Gastrocnemius medialis (tissue), 4 donors: ENCODE measurements at regions not wholly inside any gene's neighbourhood (a gene's known extent, or its start where the extent isn't known, plus 50 kb on each side); places are given as distances from the start of the nearest gene placed in this dataset.

ENCODE experiments used
- ATAC-seq, 2 donors: fragments of 150-250 bp; one replicate each; pipeline ENCODE4 v1.9.1; 2016
- DNase-seq, 2 donors: peaks; one replicate each; pipeline ENCODE4 v3.0.0-alpha.2; 2019
- H3K27ac ChIP-seq, 4 donors: fragments of 200-600 bp; sonication (generic); 1 replicate in 1 of 4; 2 replicates in 3 of 4; pipeline ENCODE4 v1.5.1; 2016 to 2018; ENCODE audit warnings: mild to moderate bottlenecking in 2 of 4, moderate library complexity in 1 of 4
- H3K27me3 ChIP-seq, 3 donors: fragments of 200-600 bp; sonication (generic) in 2 of 3; 1 replicate in 1 of 3; 2 replicates in 2 of 3; pipeline versions ENCODE4 v1.5.1 to v1.6.0; 2016 to 2019; ENCODE audit warnings: mild to moderate bottlenecking in 1 of 3, moderate library complexity in 1 of 3
- H3K36me3 ChIP-seq, 2 donors: fragments of 200-600 bp; sonication (generic) in 1 of 2; one replicate each; pipeline ENCODE4 v1.5.1; 2017 to 2018
- H3K4me1 ChIP-seq, 2 donors: fragments of 200-600 bp; sonication (generic) in 1 of 2; one replicate each; pipeline ENCODE4 v1.5.1; 2016 to 2017; ENCODE audit warnings: mild to moderate bottlenecking in 2 of 2
- H3K4me3 ChIP-seq, 4 donors: fragments of 200-600 bp; sonication (generic) in 3 of 4; 1 replicate in 1 of 4; 2 replicates in 3 of 4; pipeline ENCODE4 v1.5.1; 2016 to 2019; ENCODE audit warnings: mild to moderate bottlenecking in 2 of 4
- H3K9me3 ChIP-seq, 3 donors: fragments of 200-600 bp; sonication (generic) in 2 of 3; 1 replicate in 1 of 3; 2 replicates in 2 of 3; pipeline ENCODE4 v1.5.1; 2016 to 2019
- CTCF ChIP-seq, 5 experiments: fragments of 450-650 bp in 3 of 5; fragments of 200-600 bp in 2 of 5; sonication (generic) in 2 of 5; IDR thresholded peaks in 4 of 5; conservative IDR thresholded peaks in 1 of 5; 1 replicate in 4 of 5; 2 replicates in 1 of 5; pipeline ENCODE4 v1.5.1; 2016 to 2019; ENCODE audit warnings: antibody characterized with exemption in 5 of 5, mild to moderate bottlenecking in 3 of 5, moderate library complexity in 3 of 5
- POLR2A ChIP-seq, 2 donors: fragments of 450-650 bp; IDR thresholded peaks; one replicate each; pipeline ENCODE4 v1.6.1; 2017; ENCODE audit warnings: antibody characterized with exemption in 2 of 2, mild to moderate bottlenecking in 2 of 2, moderate library complexity in 2 of 2
- in situ Hi-C, 4 donors: fragments of 200-750 bp; cut with MboI; loops; one replicate each; pipeline versions ENCODE4 v1.15.0 to v1.8.0; 2017; ENCODE audit warnings: low sequenced_read_pairs in 4 of 4
- intact Hi-C: fragments of 100-400 bp; cut with DNase I; formaldehyde crosslinking; loops from one replicate; pipeline ENCODE4 v1.15.1; 2023; ENCODE audit warnings: low total_unique reads

GRCh38 chr14:30177781-30178180 is 250.1 kb upstream of the PRKD1 start:
- Histone ChIP-seq H3K4me1 (no peaks in the 10 kb centered on the region), H3K27me3 (no peaks in the 10 kb centered on the region), H3K4me3 (no peak overlapping the region), H3K36me3 (no peaks in the 10 kb centered on the region), H3K27ac (no peak overlapping the region), H3K9me3 (no peaks in the 10 kb centered on the region)
- DNase-seq (no peak), ATAC-seq (peak in 1 of 2 donors; percentile 42)
- intact Hi-C loops = no loop called here
- in situ Hi-C loops = no loop called here
- no peak for TF ChIP-seq POLR2A (IDR thresholded peaks at IDR 0.05)
- TF ChIP-seq CTCF (IDR thresholded peaks at IDR 0.05 in 4 of 5, conservative IDR thresholded peaks at IDR 0.05 in 1 of 5) = no peak

GRCh38 chr14:30179381-30180130 is 251.9 kb upstream of the PRKD1 start:
- intact Hi-C loops = no loop called here

GRCh38 chr14:30180219-30180618 is 252.6 kb upstream of the PRKD1 start:
- Histone ChIP-seq H3K9me3 (no peaks in the 10 kb centered on the region), H3K4me1 (no peaks in the 10 kb centered on the region), H3K27me3 (no peaks in the 10 kb centered on the region), H3K4me3 (no peak overlapping the region), H3K36me3 (no peaks in the 10 kb centered on the region), H3K27ac (peak overlapping the region in 1 of 4 donors; percentile 52)
- intact Hi-C loops (no loop called here), in situ Hi-C loops (no loop called here)
- TF ChIP-seq POLR2A (IDR thresholded peaks at IDR 0.05) (no peak), CTCF (IDR thresholded peaks at IDR 0.05 in 4 of 5, conservative IDR thresholded peaks at IDR 0.05 in 1 of 5) (no peak)
- ATAC-seq (peak; percentile 75 to 82), DNase-seq (no peak)

More at GRCh38 chr14:30179381-30180130, 251.9 kb upstream of the PRKD1 start:
- in situ Hi-C loops = no loop called here
- no peak for DNase-seq
- peak overlapping the region in 1 of 4 donors; percentile 52 for H3K27ac ChIP-seq
- ATAC-seq = no peak
- H3K27me3 ChIP-seq = no peaks in the 10 kb centered on the region
- H3K36me3 ChIP-seq = no peaks in the 10 kb centered on the region
- no peaks in the 10 kb centered on the region for H3K4me1 ChIP-seq
- H3K9me3 ChIP-seq = no peaks in the 10 kb centered on the region
- H3K4me3 ChIP-seq = no peak overlapping the region
- no peak for TF ChIP-seq POLR2A (IDR thresholded peaks at IDR 0.05)
- no peak for TF ChIP-seq CTCF (IDR thresholded peaks at IDR 0.05 in 4 of 5, conservative IDR thresholded peaks at IDR 0.05 in 1 of 5)

GRCh38 chr14:30185832-30186231 is 258.2 kb upstream of the PRKD1 start:
- intact Hi-C loops = no loop called here
- in situ Hi-C loops = no loop called here

More at GRCh38 chr14:30185832-30186231, 258.2 kb upstream of the PRKD1 start:
- no peaks in the 10 kb centered on the region for H3K36me3 ChIP-seq
- no peak overlapping the region for H3K4me3 ChIP-seq
- TF ChIP-seq POLR2A (IDR thresholded peaks at IDR 0.05) = no peak
- no peak for TF ChIP-seq CTCF (IDR thresholded peaks at IDR 0.05 in 4 of 5, conservative IDR thresholded peaks at IDR 0.05 in 1 of 5)
- H3K9me3 ChIP-seq = no peaks in the 10 kb centered on the region
- ATAC-seq (no peak), DNase-seq (no peak)
- H3K27ac ChIP-seq = no peak overlapping the region
- H3K27me3 ChIP-seq = no peaks in the 10 kb centered on the region
- H3K4me1 ChIP-seq = no peaks in the 10 kb centered on the region
